Gastrocnemius medialis (tissue), 4 donors: ENCODE measurements at regions not wholly inside any gene's neighbourhood (a gene's known extent, or its start where the extent isn't known, plus 50 kb on each side); places are given as distances from the start of the nearest gene placed in this dataset.

Source experiments
- CTCF ChIP-seq, 5 experiments: fragments of 450-650 bp in 3 of 5; fragments of 200-600 bp in 2 of 5; sonication (generic) in 2 of 5; IDR thresholded peaks in 4 of 5; conservative IDR thresholded peaks in 1 of 5; 1 replicate in 4 of 5; 2 replicates in 1 of 5; pipeline ENCODE4 v1.5.1; 2016 to 2019; ENCODE audit warnings: antibody characterized with exemption in 5 of 5, mild to moderate bottlenecking in 3 of 5, moderate library complexity in 3 of 5
- POLR2A ChIP-seq, 2 donors: fragments of 450-650 bp; IDR thresholded peaks; one replicate each; pipeline ENCODE4 v1.6.1; 2017; ENCODE audit warnings: antibody characterized with exemption in 2 of 2, mild to moderate bottlenecking in 2 of 2, moderate library complexity in 2 of 2

DNA sequence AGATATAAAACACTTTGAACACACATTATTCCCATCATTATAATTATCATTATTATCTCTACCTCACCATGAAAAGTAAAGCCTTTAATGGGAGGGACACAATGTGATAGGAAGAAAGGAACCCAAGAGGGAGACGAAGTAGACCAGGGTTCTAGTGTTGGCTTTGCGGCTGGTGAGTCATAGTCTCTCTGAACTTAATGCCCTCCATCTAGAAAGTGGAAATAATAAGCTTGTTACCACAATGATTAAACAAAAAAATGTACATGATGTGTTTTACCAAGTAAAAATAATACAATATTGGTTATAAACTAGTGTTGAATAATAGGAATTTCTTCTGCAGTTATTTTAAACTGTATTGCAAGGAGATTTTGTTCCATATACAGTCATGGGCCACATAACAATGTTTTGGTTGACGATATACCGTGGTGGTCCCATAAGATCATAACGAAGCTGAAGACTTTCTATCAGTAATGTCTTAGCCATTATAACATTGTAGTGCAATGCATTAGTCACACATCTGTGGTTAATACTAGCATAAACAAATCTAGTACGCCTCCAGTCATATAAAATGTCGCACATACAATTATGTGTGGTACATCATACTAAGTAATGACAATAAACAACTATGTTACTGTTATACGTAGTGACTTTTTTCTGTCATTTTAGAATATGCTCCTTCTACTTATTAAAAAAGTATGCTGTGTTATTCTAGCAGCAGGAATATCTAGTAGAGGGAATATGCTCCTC lies 450.6 kb upstream of the SORCS1 start:
- TF ChIP-seq POLR2A (IDR thresholded peaks at IDR 0.05) (no peak), CTCF (IDR thresholded peaks at IDR 0.05 in 4 of 5, conservative IDR thresholded peaks at IDR 0.05 in 1 of 5) (no peak)
